Muscle layer of colon (tissue), 2 donors: ENCODE measurements at regions not wholly inside any gene's neighbourhood (a gene's known extent, or its start where the extent isn't known, plus 50 kb on each side); places are given as distances from the start of the nearest gene placed in this dataset.

ENCODE experiments used
- H3K27ac ChIP-seq: one replicate; pipeline ENCODE4 v1.7.0; 2013; ENCODE audit warnings: low read depth, mild to moderate bottlenecking, low read length, moderate library complexity
- H3K27me3 ChIP-seq, 2 donors: one replicate each; pipeline ENCODE4 v1.7.0; 2013; ENCODE audit warnings: low read length in 2 of 2, mild to moderate bottlenecking in 2 of 2; ENCODE audit not compliant: insufficient read depth in 2 of 2, control insufficient read depth in 1 of 2
- H3K36me3 ChIP-seq: one replicate; pipeline ENCODE4 v1.7.0; 2013; ENCODE audit warnings: mild to moderate bottlenecking, low read length; ENCODE audit not compliant: insufficient read depth
- H3K4me1 ChIP-seq: one replicate; pipeline ENCODE4 v1.7.0; 2013; ENCODE audit warnings: mild to moderate bottlenecking, low read length; ENCODE audit not compliant: insufficient read depth
- H3K4me3 ChIP-seq, 2 donors: one replicate each; pipeline ENCODE4 v1.7.0; 2013; ENCODE audit warnings: low read length in 2 of 2, low read depth in 1 of 2, mild to moderate bottlenecking in 1 of 2, moderate library complexity in 1 of 2
- H3K9ac ChIP-seq: one replicate; pipeline ENCODE4 v1.7.0; 2013; ENCODE audit warnings: low read length
- H3K9me3 ChIP-seq: one replicate; pipeline ENCODE4 v1.7.0; 2013; ENCODE audit warnings: mild to moderate bottlenecking, low read length
- donor health status: abdominal sarcoma.
- donor health status: Adenocarcinoma of cecum.

DNA sequence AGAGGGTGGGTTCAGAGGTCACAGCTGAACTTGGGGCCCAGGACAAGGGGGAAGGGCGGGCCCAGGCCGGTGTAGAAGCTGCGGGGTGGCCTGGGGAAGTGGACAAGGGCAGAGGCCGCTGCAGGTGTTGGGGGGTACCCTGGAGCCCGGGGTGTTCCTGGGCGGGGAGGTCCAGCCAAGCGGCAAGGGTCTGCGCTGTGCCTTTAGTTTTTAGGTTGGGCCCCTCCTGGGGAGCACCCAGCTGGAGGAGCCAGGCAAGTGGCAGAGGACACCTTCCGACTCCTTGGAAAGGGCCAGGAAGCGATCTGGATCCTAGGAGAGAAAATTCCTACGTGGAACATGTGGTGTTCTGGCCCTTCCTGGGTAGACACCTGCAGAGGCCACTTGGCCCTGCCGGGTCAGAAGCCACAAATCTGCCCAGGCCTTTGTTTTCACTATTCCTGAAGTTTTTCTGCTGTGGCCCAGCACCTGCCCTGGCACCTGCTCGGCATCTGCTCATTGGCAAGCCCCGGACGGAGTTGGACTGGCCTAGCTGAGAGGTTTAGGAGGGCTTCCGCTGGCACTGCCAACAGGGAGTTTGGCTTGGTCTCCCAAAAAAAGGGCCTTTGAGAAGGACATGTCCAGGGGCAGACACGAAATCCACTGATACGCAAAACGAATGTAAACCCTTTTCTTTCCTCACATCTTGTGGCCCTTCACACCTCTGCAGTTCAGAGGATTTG is 61.1 kb downstream of the SMUG1 start:
- Histone ChIP-seq H3K9me3 (no peaks in the 10 kb centered on the region), H3K36me3 (no peaks in the 10 kb centered on the region), H3K4me1 (peaks cover 6% of the 10 kb centered on the region), H3K27ac (peak overlapping the region; percentile 3), H3K27me3 (peaks cover 10 to 12% of the 10 kb centered on the region in 2 donors), H3K4me3 (peak overlapping the region in 1 of 2 donors; percentile 81), H3K9ac (peak overlapping the region; percentile 61)

DNA sequence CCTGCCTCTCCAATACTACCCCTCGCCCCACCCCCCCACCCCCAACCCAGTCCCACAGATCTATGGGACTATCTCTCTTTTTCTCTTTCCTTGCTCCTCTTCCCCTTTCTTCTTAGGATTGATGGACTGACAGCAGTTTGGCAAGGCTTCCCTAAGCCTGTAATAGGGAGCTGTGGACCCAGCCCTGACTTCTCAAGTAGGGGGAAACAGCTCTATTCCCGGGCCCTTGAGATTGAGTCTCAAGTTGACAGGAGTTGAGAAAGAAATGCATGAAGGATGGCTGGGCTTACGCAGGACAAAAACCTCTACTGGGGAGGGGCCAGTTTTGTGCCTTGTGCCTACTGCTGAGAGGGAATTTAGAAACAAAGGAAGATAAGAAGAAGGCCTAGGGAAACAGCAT is 60.4 kb downstream of the SMUG1 start:
- Histone ChIP-seq H3K27ac (no peak overlapping the region), H3K4me1 (peaks cover 6% of the 10 kb centered on the region), H3K36me3 (no peaks in the 10 kb centered on the region), H3K27me3 (peaks cover 10 to 12% of the 10 kb centered on the region in 2 donors), H3K4me3 (no peak overlapping the region), H3K9me3 (no peaks in the 10 kb centered on the region), H3K9ac (no peak overlapping the region)

DNA sequence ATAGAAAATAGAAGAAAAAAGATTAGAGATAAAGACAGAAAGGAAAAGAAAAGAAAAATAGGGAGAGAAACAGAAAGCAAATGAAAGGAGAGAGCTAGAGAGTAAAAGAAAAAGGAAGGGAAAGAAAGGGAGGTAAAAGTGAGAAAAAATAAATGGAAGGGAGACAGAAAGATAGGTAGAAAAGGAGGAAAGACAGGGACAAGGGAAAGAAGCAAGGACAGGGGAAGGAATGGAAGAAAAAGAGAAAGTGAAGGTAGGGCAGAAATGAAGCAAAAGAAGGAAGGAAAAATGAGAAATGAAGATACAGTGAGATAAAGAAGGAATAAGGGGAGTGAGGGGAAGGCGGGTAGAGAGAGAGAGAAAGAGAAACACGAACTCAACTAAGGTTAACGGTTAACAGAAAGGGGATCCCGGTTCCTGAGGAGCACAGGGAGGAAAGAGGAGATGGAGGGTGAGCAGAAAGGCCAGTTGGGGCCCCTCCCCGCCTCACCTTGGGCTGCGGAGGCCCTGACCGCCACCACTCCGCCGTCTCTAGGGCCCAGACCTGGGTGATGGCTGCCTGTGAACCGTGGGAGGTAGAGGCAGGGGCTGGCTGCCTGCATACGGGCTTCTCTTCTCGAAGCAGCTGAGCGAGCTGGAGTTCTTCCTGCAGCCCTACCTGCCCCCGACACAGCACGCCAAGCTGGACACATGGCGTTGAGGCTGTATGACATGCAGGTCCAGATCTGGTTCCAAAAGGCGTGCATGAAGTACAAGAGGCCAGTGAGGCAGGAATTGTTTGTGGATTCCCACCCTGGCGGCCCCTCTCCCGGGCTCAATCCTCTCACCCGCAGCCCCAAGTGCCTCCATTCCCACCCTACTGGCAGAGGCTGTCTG is 59.5 kb downstream of the SMUG1 start:
- Histone ChIP-seq H3K36me3 (no peaks in the 10 kb centered on the region), H3K9me3 (no peaks in the 10 kb centered on the region), H3K9ac (no peak overlapping the region), H3K27me3 (peaks cover 10 to 12% of the 10 kb centered on the region in 2 donors), H3K27ac (no peak overlapping the region), H3K4me1 (peaks cover 6% of the 10 kb centered on the region), H3K4me3 (no peak overlapping the region)
